ENCODE measurements at regions not wholly inside any gene's neighbourhood (a gene's known extent, or its start where the extent isn't known, plus 50 kb on each side); places are given as distances from the start of the nearest gene placed in this dataset.

GRCh38 chr10:22810643-22811465 is 96.5 kb upstream of the PIP4K2A start:
- TF ChIP-seq, protein P1, sequence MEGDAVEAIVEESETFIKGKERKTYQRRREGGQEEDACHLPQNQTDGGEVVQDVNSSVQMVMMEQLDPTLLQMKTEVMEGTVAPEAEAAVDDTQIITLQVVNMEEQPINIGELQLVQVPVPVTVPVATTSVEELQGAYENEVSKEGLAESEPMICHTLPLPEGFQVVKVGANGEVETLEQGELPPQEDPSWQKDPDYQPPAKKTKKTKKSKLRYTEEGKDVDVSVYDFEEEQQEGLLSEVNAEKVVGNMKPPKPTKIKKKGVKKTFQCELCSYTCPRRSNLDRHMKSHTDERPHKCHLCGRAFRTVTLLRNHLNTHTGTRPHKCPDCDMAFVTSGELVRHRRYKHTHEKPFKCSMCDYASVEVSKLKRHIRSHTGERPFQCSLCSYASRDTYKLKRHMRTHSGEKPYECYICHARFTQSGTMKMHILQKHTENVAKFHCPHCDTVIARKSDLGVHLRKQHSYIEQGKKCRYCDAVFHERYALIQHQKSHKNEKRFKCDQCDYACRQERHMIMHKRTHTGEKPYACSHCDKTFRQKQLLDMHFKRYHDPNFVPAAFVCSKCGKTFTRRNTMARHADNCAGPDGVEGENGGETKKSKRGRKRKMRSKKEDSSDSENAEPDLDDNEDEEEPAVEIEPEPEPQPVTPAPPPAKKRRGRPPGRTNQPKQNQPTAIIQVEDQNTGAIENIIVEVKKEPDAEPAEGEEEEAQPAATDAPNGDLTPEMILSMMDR (IDR thresholded peaks at IDR 0.05) = no peak
- TF ChIP-seq FOSB (CRISPR knock-in tag; IDR thresholded peaks at IDR 0.05) (no peak), SMC3 (IDR thresholded peaks at IDR 0.05) (no peak), ZC3H11A (IDR thresholded peaks at IDR 0.05) (no peak), POLR2A (IDR thresholded peaks at IDR 0.05; ENCODE audit: low read length) (no peak), CHD2 (IDR thresholded peaks at IDR 0.05; ENCODE audit: low read length, partially characterized antibody) (no peak), POLR2AphosphoS2 (conservative IDR thresholded peaks at IDR 0.05; ENCODE audit: low read length) (no peak), EP300 (IDR thresholded peaks at IDR 0.05) (no peak), RARB (CRISPR knock-in tag; IDR thresholded peaks at IDR 0.05) (no peak), RAD21 (conservative IDR thresholded peaks at IDR 0.05 in 1 of 2, IDR thresholded peaks at IDR 0.05 in 1 of 2) (no peak)
- TF ChIP-seq, protein P2, sequence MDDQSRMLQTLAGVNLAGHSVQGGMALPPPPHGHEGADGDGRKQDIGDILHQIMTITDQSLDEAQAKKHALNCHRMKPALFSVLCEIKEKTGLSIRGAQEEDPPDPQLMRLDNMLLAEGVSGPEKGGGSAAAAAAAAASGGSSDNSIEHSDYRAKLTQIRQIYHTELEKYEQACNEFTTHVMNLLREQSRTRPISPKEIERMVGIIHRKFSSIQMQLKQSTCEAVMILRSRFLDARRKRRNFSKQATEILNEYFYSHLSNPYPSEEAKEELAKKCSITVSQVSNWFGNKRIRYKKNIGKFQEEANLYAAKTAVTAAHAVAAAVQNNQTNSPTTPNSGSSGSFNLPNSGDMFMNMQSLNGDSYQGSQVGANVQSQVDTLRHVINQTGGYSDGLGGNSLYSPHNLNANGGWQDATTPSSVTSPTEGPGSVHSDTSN (IDR thresholded peaks at IDR 0.05) = no peak
- TF ChIP-seq, protein P3, sequence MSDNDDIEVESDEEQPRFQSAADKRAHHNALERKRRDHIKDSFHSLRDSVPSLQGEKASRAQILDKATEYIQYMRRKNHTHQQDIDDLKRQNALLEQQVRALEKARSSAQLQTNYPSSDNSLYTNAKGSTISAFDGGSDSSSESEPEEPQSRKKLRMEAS (IDR thresholded peaks at IDR 0.05) = no peak

All from A549 (cell line).